Fibroblast of skin of abdomen (primary cell): ENCODE measurements at regions not wholly inside any gene's neighbourhood (a gene's known extent, or its start where the extent isn't known, plus 50 kb on each side); places are given as distances from the start of the nearest gene placed in this dataset.
A peak's percentile ranks its signal among the peaks of the same experiment; 100 is the strongest.

Source experiments
- DNase-seq: peaks from one replicate; pipeline ENCODE4 v3.0.0-alpha.2; 2013

DNA sequence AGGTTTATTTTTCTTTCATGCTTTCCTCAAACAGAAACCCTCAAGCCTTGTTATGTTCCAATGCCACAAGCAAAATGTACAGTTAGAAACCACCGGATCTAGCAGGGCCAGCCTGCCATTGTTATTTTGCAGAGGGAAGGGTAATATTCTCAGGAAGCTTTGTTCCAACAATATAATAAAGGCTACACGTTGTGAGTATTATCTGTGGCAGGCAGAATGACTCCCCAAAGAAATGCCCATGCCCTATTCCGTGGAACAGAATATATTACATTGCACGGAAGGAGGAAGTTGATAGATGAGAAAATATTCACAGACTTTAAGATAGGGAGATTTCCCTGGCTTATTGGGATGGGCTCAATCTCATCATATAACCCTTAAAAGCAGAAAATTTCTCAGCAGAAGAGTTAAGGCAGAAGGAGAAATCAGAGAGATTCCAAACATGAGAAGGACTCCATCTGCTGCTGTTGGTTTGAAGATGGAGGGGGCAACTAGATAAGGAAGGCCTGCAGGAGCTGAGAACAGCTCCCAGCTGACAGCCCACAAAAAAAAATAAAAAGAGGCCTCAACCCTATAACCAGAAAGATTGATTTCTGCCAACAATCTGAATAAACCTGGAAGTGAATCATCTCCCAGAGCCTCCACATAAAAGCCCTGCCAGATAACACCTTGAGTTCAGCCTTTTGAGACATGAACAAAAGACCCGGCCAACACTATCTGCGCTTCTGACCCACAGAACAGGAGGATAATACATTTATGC is 466.6 kb downstream of the LPIN1 start:
- no peak for DNase-seq

DNA sequence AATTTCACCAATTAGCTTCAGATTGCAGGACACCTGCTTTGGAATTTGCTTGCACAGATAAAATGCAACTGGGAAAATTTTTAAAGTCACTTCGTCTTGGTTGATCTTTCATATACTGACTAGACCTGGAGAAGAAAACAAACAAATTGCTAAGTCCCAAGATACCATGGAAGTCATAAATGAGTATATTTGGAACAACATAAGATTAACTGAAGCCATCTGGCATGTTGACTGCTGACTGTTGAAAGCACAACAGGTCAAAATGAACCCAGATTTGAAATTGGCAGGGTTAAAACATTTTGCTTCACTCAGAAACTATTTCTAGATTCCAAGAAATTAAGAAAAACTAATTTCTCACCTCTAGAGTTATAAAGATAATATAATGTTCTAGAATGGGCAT is 470.7 kb downstream of the LPIN1 start:
- DNase-seq = no peak

DNA sequence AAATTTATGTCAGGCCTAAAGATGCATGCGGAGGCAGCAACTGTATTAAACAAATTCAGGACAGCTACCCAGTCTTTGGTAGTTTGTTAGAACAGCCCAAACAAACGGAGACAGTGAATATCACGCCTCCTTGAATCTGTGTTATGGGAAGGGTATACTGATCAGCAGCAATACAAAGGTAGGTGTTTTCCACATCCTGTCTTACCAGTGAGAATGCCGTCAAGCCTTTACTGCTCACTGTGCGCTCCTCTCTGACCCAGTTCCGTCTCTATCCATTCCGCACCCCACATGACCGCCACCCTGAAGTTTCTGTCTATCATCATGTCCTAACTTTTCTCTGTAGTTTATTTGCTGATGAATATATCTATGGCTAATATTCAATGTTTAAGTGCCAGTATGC is 473.3 kb downstream of the LPIN1 start:
- no peak for DNase-seq

DNA sequence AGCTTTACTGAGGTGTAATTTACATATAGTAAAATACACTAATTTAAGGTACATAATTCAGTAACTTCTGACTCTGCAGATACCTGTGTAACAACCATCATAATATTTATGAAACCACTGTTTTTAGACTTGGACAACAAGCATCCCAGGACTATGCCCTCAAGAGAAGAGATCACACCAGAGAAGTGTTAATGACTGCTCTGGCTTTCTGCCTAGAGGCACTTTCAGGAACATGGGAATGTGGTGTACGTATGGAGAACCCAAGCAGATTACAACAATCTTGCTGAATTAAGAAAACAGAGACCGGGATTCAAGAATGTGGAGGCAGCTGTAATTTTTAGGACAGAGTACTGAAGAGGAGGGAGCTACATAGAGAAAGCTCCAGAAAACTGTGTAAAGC is 475.2 kb downstream of the LPIN1 start:
- DNase-seq = no peak

DNA sequence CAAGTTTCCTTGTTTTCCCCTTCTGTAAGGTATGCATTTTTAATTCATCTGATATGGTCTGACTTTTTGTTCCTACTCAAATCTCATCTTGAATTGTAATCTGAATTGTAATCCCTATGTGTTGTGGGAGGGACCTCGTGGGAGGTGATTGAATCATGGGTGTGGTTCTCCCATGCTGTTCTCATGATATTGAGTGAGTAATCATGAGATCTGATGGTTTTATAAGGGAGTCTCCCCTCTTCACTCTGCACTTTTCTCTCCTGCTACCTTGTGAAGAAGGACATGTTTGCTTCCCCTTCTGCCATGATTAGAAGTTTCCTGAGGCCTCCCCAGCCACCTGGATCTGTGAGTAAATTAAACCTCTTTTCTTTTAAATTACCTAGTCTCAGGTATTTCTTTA is 476.1 kb downstream of the LPIN1 start:
- no peak for DNase-seq

DNA sequence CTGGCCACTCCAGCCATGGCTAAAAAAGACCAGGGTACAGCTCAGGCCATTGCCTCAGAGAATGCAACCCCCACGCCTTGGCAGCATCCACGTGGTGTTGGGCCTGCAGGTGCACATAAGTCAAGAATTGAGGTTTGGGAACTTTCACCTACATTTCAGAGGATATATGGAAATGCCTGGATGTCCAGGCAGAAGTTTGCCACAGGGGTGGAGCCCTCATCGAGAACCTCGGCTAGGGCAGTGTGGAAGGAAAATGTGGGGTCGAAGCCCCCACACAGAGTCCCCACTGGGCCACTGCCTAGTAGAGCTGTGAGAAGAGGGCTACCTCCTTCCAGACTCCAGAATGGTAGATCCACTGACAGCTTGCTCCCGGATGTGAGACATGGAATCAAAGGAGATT is 477.3 kb downstream of the LPIN1 start:
- no peak for DNase-seq

DNA sequence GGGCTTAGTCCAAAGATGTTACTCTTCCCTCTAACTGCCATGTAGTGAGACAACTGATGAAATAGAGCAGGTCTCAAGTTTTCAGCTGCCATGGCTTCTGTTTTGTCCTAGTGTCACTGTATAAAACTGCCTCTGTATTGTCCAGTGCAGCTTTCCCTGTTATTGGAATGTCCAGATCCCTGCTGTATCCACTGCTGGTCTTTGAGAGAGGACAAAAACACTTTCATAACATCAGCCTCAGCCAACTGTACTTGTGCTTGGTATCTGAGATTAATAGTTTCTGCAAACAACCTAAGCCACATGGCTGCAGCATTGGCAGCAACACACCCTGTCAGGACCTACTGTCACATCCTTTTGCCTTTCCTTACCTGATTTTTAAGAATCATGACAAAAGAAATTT is 480.2 kb downstream of the LPIN1 start:
- no peak for DNase-seq

DNA sequence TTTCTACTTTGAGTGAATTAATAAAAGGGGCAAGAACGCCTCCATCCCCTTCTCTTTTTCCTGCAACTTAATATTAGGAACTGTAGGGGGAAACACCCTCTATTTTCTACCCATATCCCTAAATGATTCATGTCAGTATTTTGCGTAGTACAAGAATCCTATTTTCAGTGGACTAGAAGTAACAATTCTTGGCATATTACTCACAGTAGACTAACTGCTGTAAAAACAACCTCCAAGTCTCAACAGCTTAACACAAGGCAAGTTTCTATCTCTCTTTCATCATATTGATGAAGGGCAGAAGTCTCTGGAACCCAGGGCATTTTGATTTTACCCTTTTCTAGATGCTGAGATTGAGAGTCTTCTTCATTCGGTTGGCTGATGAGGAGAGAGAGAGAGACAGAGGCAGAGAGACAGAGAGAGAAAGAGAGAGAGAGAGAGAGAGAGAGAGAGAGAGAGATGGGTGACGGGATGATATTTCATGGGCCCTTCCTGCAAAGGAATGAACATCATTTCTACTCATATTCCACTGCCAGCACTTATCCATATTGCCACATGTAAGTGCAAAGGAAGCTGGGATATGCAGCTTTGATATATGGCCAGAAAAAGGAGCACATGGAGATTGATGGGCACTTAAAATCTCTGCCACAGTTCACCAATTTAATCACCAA is 481.6 kb downstream of the LPIN1 start:
- peak; percentile 77 for DNase-seq

DNA sequence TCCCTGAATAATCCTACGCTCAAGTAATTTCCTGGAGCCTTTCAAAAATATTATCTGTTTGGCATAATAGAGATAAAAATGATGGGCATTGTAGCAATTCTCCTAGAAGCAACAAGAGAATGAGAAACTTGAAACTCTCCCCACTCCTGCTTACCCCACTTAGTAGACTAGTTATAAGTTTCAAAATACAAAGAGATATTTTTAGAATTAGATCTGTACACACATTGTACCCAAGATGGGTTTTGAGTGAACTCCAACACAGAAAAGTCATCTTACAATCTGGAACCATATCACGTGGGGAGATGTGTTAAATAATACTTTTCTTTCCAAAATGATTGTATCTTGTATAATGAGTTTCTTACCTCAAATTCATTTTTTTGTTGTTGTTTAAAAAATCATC is 484.9 kb downstream of the LPIN1 start:
- no peak for DNase-seq

DNA sequence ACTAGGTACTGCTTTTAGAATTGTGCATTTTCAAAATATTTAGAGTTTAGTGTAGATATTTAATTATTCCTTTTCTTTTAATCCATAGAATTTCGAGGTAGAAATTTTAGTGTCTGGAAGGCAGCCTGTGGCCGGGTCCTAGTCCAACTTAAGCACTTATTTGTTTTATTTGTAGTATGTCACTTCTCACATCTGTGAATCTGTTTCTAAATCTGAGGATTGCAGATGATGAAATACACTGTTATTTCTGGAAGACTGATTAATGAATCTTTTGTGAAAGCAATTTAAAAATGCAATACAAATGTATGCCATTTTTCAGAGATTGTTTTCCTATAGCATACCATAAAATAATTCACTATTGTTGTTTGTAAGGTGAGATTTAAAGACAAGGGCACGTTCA is 483.9 kb upstream of the TRIB2 start:
- peak; percentile 18 for DNase-seq

DNA sequence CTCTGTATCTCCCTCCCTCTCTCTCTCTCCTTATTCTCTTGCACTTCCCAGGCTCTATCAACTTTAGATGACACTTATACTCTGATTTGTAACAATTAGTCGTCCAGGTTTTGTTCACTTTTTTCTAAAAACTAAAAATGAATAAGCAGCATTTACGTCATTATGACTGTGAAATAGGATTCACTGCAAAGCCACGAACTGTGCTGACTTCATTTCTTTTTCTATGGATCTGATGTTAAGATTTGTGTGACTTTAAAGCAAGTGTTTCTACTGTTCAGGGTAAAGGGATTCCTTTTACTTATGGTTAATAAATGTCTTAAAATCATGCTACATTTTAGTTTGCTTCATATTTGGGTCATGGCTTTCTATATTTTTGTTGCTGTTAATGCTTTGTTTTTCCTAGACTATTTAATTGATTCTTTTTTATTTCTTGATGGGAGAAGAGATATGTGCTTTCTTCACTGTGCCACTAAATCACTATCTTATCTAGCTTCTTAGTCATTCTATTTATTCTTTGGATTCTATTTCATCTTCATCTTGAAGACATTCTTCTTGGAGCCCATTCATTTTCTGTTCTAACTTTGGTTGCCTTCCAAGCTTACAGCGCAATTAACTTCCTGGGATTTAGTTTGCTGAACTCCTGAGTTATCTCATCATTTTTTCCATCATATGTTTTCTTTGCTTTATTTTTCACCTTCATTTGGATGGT is 480.4 kb upstream of the TRIB2 start:
- peak; percentile 41 for DNase-seq

DNA sequence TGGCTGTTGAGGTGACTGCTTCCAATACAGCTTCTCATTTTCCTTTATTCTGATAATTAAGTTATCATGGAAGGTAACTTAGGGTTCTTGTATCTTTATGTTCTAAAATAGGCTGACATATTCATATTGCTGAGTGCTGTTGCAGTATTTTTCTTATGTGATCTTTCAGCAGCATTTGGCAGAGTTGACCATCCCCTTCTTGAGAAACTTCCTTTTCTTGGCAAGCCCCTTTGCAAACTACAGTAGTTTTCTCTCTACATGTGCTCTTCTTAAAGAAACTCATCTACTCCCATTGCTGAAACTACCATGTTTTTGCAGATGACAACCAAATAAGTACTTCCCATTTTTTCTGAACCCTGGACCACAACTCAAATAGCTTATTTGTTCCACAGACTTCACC is 476.5 kb upstream of the TRIB2 start:
- no peak for DNase-seq

DNA sequence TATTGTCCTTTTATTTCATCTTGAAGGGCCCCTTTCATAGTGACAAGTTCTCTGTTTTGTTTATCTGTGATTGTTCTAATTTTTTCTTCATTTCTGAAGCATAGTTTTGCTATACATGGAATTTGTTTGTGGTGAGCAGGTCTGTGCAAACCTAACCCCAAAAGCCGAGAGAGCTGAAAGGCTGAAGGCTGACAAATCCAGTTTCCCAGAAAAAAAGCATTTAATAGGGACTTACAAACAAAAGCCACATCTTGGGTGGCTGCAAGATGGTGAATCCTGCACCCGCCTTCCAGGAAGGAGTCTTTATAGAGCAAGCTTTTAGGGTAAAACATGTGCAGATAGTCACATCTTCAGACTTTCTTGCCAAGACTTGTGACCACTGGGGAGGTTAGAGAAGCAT is 473.4 kb upstream of the TRIB2 start:
- no peak for DNase-seq

DNA sequence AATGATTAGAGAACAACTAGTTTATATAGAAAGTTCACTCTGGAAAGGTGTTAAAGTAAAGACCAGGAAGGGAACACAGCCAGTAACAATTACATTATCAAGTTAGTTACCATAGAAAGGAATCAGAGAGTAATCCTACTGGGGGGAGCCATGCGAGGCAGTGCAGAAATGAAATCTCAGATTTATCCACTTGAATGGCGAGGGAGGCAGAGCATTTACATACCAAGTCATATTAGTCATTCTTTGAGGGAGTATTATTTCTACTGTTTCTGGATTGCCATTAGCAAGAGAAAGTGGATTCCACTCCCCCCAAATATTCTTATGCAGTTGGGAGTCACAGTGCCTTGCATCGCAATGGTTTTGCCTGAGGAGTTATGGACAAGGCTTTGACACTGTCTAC is 472.7 kb upstream of the TRIB2 start:
- peak; percentile 34 for DNase-seq

DNA sequence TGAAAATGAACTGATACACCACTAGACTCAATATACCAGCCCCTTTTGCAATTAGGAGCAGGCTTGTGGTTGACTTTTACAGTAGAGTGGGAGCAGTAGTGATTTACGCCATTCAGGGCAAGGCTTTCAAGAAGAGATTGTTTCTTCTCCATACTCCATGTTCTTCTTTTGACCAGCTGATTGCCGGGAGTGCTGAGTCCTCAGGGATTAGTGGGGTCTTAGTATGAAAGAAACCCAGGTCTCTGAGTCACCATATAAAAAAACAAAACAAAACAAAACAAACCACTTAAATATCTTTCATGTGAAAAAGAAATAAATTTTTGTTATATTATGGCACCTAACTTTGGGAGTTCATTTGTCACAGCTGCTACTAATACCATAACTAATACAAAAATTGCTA is 465.6 kb upstream of the TRIB2 start:
- DNase-seq = no peak

DNA sequence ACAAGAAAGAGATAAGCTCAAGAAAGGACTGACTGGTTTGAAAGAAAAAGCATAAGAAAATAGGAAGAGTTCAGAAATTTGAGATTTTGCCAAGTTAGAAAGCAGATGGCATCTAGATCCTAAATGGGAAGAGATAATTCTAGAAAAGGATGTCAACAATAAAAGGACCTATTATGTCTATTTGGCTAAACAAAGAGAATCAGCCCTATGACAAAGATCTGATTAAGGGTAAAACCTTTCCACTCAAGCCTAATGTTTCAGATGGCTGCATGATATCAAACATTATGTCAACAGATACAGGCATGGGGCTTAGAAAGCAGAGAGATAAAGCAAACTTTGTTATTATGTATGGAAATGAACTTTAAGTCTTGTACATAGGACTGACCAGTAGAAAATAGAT is 465.0 kb upstream of the TRIB2 start:
- DNase-seq = no peak

DNA sequence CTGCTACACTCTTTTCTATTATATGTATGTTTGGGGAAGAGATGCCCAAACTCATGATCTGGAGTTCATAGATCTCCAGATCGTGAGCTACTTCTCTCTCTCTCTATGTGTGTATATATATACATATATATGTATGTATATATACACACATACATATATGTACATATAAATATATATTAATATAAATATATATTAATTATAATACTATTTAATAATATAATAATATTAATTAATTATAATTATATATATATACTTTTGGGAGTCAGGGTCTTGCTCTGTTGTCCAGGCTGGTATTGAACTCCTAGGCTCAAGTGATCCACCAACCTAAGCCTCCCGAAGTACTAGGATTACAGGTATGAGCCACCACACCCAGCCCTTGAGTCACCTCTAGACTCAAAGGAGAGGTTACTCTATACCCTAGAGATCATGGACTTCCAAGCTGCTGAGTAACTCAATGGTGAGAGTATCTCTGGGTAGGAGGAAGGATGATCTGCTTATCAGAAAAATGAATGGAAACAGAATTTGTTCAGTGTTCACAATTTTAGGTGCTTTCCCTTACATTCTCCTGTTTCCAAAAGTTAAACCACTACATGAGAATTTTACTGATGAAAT is 463.5 kb upstream of the TRIB2 start:
- no peak for DNase-seq

DNA sequence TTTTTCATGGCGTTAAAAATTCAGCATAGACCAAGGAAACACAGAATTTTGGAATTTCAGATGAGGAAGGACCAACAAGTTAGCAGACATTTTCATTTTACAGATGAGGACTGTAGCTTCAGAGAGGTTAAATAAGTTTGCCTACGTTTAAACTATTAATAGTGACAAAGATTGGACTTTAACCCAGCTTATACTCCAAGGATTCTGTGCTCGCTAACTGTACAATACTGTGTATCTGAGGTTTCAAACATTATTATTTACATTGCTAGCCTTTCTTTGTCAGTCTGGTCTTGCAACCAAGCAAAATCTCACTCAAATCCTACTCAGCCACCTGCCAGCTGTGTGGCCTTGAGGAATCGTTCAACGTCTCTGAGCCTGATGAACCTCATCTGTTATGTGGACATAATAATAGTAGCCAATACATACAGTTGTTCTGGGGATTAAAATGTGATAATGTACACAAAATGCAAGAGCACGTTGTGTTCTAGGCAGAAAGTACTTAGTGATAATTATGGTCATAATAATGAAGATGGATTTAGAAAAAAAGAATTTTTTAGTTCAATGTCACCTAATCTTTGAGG is 462.4 kb upstream of the TRIB2 start:
- DNase-seq = no peak

DNA sequence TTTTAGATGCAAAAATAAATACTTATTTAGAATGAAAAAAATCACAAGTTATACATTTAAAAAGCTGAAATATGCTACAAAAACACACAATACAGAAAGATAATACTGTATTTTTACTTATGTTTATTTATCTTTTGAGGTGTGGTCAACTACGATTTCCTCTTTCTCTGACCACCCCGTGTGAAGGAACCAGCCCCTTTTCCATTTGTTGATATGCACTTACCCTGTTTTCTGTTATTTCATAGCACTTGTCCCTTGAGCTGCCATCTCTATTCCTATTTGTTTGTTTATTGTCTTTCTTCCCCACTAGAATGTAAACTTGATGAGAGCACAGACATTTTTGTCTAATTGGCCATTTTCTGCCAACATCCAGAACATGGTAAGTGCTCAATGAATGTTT is 460.5 kb upstream of the TRIB2 start:
- DNase-seq = no peak

DNA sequence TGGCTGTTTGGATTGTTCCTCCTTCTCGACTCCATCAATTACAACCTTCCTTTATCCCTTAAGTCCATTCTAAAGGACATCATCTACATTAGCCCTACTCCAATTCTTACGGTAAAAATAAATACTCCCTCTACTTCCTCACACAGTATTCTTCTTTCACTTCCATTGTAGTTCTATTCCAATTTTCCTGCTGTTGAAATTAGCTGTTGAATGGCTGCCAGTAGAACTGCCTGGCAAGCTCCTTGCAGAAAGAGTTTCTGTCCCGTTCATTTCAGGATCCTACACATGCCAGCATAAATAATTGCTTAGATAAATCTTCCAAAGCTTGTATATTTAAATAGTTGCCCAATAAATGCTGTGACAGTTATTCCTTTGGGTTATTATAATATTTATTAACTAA is 459.3 kb upstream of the TRIB2 start:
- DNase-seq = no peak

DNA sequence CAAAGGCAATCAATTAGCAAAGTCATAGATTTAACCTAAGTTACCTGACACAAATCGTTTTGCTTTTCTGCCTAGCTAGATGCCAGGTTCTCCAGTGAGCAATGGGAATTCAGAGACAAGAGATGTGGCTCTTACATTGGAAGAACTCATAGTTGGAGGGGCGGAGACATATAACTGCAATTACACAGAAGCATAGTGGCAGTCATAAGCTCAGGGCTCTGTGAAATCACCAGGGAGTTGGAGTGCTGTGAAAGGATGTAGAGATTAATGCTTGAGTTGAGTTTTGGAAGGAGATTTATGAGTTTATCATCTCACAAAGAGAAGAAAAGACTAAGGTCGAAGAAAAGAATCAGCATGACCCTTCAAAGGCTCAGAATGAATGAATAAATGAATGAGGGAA is 457.2 kb upstream of the TRIB2 start:
- DNase-seq = no peak

DNA sequence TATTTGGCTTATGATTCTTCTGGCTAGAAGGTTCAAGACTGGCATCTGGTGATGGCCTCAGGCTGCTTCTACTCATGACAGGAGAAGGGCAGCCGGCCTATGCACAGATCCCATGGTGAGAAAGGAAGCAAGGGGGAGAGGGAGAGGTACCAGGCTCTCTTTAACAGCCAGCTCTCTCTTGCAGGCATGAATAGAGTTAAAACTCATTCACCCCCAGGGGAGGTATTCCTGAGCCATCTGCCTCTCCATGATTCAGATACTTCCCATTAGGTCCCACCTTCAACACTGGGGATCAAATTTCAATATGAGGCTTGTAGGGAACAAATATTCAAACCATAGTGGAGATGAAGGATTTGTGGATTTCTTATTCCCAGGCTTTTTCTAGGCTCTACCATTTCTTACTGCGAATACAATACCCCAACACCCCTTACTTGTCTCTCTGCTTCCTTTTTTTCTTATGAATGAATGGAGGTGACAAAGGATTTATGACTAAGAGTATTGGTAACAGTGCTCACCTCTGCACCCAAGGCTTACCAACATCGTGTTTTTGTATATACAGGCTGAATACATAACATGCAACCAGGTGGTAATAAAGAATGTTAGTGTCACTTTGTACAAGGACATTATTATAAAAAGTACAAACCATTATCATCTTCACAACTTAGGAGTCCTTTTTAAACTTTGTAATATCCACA is 454.6 kb upstream of the TRIB2 start:
- peak; percentile 44 for DNase-seq
